AG04449 (cell line): ENCODE measurements at regions not wholly inside any gene's neighbourhood (a gene's known extent, or its start where the extent isn't known, plus 50 kb on each side); places are given as distances from the start of the nearest gene placed in this dataset.

Experiments
- CTCF ChIA-PET: fragments of 350-600 bp; formaldehyde crosslinking; extraction: SDS; loops from one replicate; lab custom pipeline; 2021; ENCODE audit warnings: antibody characterized with exemption; lab: Yijun Ruan, JAX
- POLR2A ChIA-PET: fragments of 400-600, 350-600 bp; formaldehyde crosslinking; extraction: SDS; loops from one replicate; lab custom pipeline; 2020; ENCODE audit warnings: antibody characterized with exemption, inconsistent platforms; lab: Yijun Ruan, JAX
- DNase-seq: peaks from one replicate; pipeline ENCODE4 v3.0.0-alpha.2; 2010; ENCODE audit warnings: low read depth, low spot score
- H3K4me3 ChIP-seq: 2 replicates; pipeline ENCODE4 v1.5.1; 2011; ENCODE audit warnings: low read depth, mild to moderate bottlenecking, control low read depth, low read length
- TF ChIP-seq, protein P1 (sequence below): IDR thresholded peaks from one replicate; pipeline ENCODE4 v1.5.1; 2011; ENCODE audit warnings: mild to moderate bottlenecking, moderate library complexity, low read length, control low read depth, inconsistent platforms; ENCODE audit not compliant: insufficient read depth; ENCODE audit errors: missing control alignments

DNA sequence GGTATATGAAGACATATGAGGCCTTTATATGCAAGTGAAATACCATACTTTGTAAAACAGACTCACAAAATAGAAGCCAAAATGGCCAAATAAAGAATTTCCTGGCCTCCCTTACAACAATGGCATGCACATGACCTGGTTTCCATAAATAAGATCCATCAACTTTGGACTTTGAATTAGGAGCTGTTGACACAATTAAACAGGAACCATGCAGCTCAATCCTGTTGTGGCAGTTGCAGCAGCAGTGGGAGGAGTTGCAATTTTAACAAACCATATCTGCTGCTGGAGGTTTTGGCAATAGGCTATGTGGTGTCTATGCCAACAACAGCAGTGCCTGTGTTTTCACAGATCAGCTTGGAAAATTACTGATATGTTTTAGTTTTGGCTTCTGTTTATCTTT, 818.6 kb downstream of the FAM181B start:
- no peak for DNase-seq
- H3K4me3 ChIP-seq = no peak overlapping the region
- CTCF ChIA-PET = no interaction called here
- POLR2A ChIA-PET = no interaction called here
- TF ChIP-seq, protein P1, sequence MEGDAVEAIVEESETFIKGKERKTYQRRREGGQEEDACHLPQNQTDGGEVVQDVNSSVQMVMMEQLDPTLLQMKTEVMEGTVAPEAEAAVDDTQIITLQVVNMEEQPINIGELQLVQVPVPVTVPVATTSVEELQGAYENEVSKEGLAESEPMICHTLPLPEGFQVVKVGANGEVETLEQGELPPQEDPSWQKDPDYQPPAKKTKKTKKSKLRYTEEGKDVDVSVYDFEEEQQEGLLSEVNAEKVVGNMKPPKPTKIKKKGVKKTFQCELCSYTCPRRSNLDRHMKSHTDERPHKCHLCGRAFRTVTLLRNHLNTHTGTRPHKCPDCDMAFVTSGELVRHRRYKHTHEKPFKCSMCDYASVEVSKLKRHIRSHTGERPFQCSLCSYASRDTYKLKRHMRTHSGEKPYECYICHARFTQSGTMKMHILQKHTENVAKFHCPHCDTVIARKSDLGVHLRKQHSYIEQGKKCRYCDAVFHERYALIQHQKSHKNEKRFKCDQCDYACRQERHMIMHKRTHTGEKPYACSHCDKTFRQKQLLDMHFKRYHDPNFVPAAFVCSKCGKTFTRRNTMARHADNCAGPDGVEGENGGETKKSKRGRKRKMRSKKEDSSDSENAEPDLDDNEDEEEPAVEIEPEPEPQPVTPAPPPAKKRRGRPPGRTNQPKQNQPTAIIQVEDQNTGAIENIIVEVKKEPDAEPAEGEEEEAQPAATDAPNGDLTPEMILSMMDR = no peak

DNA sequence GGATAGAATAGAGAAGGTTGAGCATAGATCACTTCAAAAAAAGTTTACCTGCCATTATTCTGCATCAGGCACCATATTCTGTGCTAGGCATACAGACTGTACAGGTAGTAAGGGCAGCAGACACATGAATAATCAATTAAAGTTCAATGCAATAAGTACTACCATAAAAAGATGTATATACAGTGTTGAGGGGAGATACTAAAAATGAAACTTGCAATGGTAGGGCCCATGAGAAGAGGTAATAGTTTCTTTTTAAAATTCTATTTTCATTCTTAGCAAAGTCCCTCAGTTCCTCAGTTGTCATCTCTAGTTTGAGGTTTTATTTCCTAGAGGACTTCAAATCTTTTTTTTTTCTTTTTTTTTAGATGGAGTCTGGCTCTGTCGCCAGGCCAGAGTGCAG, 819.9 kb downstream of the FAM181B start:
- TF ChIP-seq, protein P1 = no peak

DNA sequence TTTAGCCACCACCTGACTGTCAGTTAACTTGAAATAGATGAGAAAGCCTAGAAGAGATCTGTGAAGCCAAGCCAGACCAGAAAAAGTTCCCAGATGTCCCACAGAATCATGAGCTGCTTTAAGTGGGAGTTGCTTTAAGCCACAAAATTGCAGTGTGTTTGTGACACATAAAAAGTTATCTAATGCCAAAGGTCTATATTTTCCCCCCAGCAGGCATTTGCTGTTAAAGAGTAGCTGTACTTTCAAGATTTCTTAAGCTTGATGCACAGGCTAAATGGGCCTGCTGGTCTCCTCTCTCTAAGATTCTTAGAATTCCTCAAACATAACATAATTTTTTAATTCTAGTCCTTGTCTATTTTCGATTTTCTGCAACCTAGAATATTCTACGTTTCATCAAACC, 825.7 kb downstream of the FAM181B start:
- TF ChIP-seq, protein P1 = no peak
- no peak for DNase-seq
- POLR2A ChIA-PET = no interaction called here
- CTCF ChIA-PET = no interaction called here
- no peak overlapping the region for H3K4me3 ChIP-seq

More for the DNA sequence above, 819.9 kb downstream of the FAM181B start:
- DNase-seq = no peak
- ChIA-PET CTCF (no interaction called here), POLR2A (no interaction called here)
- H3K4me3 ChIP-seq = no peak overlapping the region

DNA sequence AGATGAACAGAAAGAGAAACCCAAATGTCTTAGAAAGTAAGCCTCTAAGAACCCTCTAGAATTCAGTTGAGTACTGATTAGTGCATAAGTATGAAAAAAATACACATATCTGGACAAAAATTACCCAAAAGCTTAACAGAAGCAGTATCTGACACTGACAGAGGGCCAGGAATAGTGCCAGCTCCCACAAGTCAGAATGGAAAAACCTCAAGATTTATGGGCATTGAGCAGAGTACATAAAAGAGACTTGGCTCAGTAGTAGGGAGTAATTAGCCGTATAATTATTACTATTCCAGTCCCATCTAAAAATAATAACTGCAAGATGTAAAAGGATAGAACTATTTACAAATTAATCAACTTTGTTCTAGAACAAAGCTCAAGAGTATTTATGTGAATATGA, 834.5 kb downstream of the FAM181B start:
- no peak for DNase-seq
- POLR2A ChIA-PET = no interaction called here
- TF ChIP-seq, protein P1 = no peak

DNA sequence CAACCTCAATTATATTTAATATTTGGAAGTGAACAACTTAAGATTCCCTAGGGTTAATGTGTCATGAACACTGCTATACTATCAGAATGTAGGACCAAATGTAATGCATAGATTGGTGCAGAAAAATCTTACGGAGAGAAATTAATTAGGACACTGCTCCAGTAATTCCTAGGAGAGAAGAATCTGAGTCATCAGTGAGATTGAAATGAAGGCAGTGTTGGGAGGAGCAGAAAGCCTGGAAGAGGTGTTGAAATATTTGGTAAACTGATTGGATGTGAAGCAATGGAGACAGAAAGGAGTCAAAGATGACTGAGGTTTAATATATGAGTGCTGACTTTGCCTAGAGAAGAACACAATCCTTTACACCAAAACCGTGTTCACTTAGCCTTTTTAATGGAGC, 836.0 kb downstream of the FAM181B start:
- TF ChIP-seq, protein P1 = no peak
- ChIA-PET CTCF (no interaction called here), POLR2A (no interaction called here)
- no peak for DNase-seq
- no peak overlapping the region for H3K4me3 ChIP-seq

More for the DNA sequence above, 834.5 kb downstream of the FAM181B start:
- CTCF ChIA-PET = no interaction called here
- no peak overlapping the region for H3K4me3 ChIP-seq

DNA sequence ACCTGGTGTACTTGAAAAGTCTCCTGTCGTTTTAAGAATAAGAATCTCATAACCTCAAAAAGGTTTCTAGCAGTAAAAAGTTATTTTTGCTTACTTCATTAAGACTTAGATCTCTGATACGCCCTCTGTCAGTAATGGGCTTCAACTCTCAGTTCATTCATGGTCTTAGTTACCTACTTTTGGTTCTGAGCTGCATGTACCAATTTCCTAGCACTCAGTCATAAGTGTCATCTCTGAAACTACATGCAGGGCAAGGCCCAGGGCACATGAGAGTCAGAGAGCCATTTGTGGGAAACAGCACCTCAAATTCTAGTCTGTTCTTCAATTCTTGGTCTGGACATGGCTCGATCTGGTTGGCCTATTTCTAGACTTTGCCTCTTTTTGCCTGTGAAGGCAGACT, 838.4 kb downstream of the FAM181B start:
- TF ChIP-seq, protein P1 = no peak
- DNase-seq = no peak
- POLR2A ChIA-PET = no interaction called here

More for the DNA sequence above, 838.4 kb downstream of the FAM181B start:
- no peak overlapping the region for H3K4me3 ChIP-seq
- CTCF ChIA-PET = no interaction called here
